Lower leg skin (tissue), 3 donors: ENCODE measurements at regions not wholly inside any gene's neighbourhood (a gene's known extent, or its start where the extent isn't known, plus 50 kb on each side); places are given as distances from the start of the nearest gene placed in this dataset.

Experiments
- POLR2A ChIP-seq, 2 donors: fragments of 450-650 bp; IDR thresholded peaks; one replicate each; pipeline ENCODE4 v1.6.1; 2016 to 2017; ENCODE audit warnings: antibody characterized with exemption in 2 of 2, mild to moderate bottlenecking in 1 of 2, moderate library complexity in 1 of 2
- TF ChIP-seq, protein P1 (sequence below), 3 donors: fragments of 450-650 bp; IDR thresholded peaks; one replicate each; pipeline ENCODE4 v1.5.1; 2016; ENCODE audit warnings: antibody characterized with exemption in 3 of 3, mild to moderate bottlenecking in 3 of 3, moderate library complexity in 2 of 3

GRCh38 chr12:125696054-125696453 is 630.8 kb downstream of the AACS start:
- no peak for TF ChIP-seq POLR2A (IDR thresholded peaks at IDR 0.05)
- TF ChIP-seq, protein P1, sequence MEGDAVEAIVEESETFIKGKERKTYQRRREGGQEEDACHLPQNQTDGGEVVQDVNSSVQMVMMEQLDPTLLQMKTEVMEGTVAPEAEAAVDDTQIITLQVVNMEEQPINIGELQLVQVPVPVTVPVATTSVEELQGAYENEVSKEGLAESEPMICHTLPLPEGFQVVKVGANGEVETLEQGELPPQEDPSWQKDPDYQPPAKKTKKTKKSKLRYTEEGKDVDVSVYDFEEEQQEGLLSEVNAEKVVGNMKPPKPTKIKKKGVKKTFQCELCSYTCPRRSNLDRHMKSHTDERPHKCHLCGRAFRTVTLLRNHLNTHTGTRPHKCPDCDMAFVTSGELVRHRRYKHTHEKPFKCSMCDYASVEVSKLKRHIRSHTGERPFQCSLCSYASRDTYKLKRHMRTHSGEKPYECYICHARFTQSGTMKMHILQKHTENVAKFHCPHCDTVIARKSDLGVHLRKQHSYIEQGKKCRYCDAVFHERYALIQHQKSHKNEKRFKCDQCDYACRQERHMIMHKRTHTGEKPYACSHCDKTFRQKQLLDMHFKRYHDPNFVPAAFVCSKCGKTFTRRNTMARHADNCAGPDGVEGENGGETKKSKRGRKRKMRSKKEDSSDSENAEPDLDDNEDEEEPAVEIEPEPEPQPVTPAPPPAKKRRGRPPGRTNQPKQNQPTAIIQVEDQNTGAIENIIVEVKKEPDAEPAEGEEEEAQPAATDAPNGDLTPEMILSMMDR (IDR thresholded peaks at IDR 0.05) = no peak
